ENCODE measurements at regions not wholly inside any gene's neighbourhood (a gene's known extent, or its start where the extent isn't known, plus 50 kb on each side); places are given as distances from the start of the nearest gene placed in this dataset.

GRCh38 chr2:494853-495252 lies 182.4 kb downstream of the TMEM18 start:
- TF ChIP-seq, protein P1, sequence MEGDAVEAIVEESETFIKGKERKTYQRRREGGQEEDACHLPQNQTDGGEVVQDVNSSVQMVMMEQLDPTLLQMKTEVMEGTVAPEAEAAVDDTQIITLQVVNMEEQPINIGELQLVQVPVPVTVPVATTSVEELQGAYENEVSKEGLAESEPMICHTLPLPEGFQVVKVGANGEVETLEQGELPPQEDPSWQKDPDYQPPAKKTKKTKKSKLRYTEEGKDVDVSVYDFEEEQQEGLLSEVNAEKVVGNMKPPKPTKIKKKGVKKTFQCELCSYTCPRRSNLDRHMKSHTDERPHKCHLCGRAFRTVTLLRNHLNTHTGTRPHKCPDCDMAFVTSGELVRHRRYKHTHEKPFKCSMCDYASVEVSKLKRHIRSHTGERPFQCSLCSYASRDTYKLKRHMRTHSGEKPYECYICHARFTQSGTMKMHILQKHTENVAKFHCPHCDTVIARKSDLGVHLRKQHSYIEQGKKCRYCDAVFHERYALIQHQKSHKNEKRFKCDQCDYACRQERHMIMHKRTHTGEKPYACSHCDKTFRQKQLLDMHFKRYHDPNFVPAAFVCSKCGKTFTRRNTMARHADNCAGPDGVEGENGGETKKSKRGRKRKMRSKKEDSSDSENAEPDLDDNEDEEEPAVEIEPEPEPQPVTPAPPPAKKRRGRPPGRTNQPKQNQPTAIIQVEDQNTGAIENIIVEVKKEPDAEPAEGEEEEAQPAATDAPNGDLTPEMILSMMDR (IDR thresholded peaks at IDR 0.05) = no peak
- no peak for TF ChIP-seq POLR2A (IDR thresholded peaks at IDR 0.05)

Measured in thyroid gland (tissue), 4 donors.